Body of pancreas (tissue), 4 donors: ENCODE measurements at regions not wholly inside any gene's neighbourhood (a gene's known extent, or its start where the extent isn't known, plus 50 kb on each side); places are given as distances from the start of the nearest gene placed in this dataset.

Experiments used
- ATAC-seq: fragments of 150-250 bp; one replicate; pipeline ENCODE4 v1.9.1; 2016
- DNase-seq, 4 donors: peaks; one replicate each; pipeline ENCODE4 v3.0.0-alpha.2; 2019
- H3K27ac ChIP-seq, 4 donors: fragments of 200-600 bp; sonication (generic); 1 replicate in 3 of 4; 2 replicates in 1 of 4; pipeline versions ENCODE4 v1.5.1 to v1.6.1; 2016 to 2019; ENCODE audit warnings: mild to moderate bottlenecking in 1 of 4, mixed read lengths in 1 of 4, moderate library complexity in 1 of 4
- H3K27me3 ChIP-seq, 2 donors: fragments of 200-600 bp; sonication (generic); one replicate each; pipeline ENCODE4 v1.6.0; 2016; ENCODE audit warnings: mild to moderate bottlenecking in 1 of 2
- H3K36me3 ChIP-seq, 2 donors: fragments of 200-600 bp; sonication (generic); replicated peaks in 1 of 2; 2 replicates each; pipeline ENCODE4 v1.5.1; 2016; ENCODE audit warnings: low read depth in 2 of 2; ENCODE audit not compliant: insufficient read depth in 1 of 2
- H3K4me1 ChIP-seq: fragments of 200-600 bp; sonication (generic); one replicate; pipeline ENCODE4 v1.6.0; 2016
- H3K4me3 ChIP-seq, 2 donors: fragments of 200-600 bp; sonication (generic); 1 replicate in 1 of 2; 2 replicates in 1 of 2; pipeline ENCODE4 v1.5.1; 2016 to 2019
- H3K9me3 ChIP-seq, 3 donors: fragments of 200-600 bp; sonication (generic); 1 replicate in 2 of 3; 2 replicates in 1 of 3; pipeline ENCODE4 v1.5.1; 2016
- POLR2A ChIP-seq, 3 donors: fragments of 450-650 bp; IDR thresholded peaks; one replicate each; pipeline ENCODE4 v1.6.1; 2016; ENCODE audit warnings: antibody characterized with exemption in 3 of 3, mild to moderate bottlenecking in 2 of 3
- WGBS, 2 donors: methylation state at CpG; one replicate each; pipeline ENCODE4 v1.1.5; 2017; 5-methylcytosine and 5-hydroxymethylcytosine counted together
- intact Hi-C: fragments of 100-400 bp; cut with DNase I; formaldehyde crosslinking; loops from one replicate; pipeline ENCODE4 v1.15.1; 2023
- TF ChIP-seq, protein P1 (sequence below), 7 experiments: fragments of 450-650 bp in 4 of 7; fragments of 200-600 bp in 3 of 7; sonication (generic) in 3 of 7; IDR thresholded peaks; one replicate each; pipeline ENCODE4 v1.5.1; 2016 to 2019; ENCODE audit warnings: antibody characterized with exemption in 7 of 7

DNA sequence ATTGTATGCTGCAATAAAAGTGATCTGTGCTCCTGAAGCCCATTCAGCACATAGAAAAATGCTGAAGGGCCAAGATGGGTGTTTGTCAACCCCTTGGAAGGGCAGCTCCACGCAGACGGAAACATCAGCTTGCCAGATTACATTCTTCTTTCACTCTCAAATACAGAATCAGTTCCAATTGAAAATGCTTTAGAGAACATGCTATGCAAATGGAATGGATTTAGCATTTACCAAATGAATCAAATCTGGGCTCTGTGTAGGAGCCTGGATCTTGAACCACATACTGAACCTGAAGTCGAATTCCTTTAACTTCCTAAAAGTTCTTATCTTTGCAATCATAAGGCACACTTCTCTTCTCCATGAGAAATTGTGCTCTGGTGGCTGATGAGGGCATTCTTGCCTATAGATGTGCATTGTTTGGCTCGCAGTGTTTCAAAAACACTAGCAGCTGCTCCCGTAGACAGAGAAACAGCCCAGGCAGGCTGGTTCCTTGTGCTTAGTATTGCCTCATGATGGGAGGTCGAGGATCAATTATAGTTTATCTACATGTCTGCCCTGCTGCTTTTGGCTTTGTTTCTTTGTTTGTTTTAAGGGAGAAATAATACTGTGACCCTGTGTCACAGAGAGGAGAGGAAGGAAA is 489.8 kb upstream of the FLRT2 start:
- H3K27ac ChIP-seq = no peak overlapping the region
- no peaks in the 10 kb centered on the region for H3K27me3 ChIP-seq
- no peaks in the 10 kb centered on the region for H3K9me3 ChIP-seq
- H3K4me3 ChIP-seq = no peak overlapping the region
- DNase-seq (no peak), ATAC-seq (no peak)
- intact Hi-C loops = no loop called here
- TF ChIP-seq, protein P1, sequence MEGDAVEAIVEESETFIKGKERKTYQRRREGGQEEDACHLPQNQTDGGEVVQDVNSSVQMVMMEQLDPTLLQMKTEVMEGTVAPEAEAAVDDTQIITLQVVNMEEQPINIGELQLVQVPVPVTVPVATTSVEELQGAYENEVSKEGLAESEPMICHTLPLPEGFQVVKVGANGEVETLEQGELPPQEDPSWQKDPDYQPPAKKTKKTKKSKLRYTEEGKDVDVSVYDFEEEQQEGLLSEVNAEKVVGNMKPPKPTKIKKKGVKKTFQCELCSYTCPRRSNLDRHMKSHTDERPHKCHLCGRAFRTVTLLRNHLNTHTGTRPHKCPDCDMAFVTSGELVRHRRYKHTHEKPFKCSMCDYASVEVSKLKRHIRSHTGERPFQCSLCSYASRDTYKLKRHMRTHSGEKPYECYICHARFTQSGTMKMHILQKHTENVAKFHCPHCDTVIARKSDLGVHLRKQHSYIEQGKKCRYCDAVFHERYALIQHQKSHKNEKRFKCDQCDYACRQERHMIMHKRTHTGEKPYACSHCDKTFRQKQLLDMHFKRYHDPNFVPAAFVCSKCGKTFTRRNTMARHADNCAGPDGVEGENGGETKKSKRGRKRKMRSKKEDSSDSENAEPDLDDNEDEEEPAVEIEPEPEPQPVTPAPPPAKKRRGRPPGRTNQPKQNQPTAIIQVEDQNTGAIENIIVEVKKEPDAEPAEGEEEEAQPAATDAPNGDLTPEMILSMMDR (IDR thresholded peaks at IDR 0.05) = no peak
- no peak for TF ChIP-seq POLR2A (IDR thresholded peaks at IDR 0.05)
- no peaks in the 10 kb centered on the region for H3K36me3 ChIP-seq
- H3K4me1 ChIP-seq = peaks cover 4% of the 10 kb centered on the region
- 42 to 46% methylated on average over 6 of the region's 6 CpGs for WGBS, 2 donors

DNA sequence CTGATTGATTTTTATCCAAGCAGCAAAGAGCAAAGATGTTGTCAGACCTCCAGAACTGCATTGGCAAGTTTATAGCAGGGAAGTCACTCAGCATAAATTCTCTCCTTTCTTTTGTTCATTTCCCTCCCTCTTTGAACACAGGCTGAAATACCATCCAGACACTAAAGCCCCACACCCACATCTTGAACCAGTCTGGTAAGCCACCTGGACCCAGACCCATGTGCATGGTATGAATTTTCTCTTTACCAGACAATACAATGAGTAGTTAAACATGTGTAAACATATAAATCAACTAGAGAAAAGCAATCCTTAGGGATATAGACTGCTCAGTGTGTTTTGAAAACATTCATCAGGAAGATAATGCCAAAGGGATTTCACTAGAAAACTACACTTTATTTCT is 488.3 kb upstream of the FLRT2 start:
- H3K4me3 ChIP-seq = no peak overlapping the region
- TF ChIP-seq, protein P1 (IDR thresholded peaks at IDR 0.05) = no peak
- no peak for TF ChIP-seq POLR2A (IDR thresholded peaks at IDR 0.05)

DNA sequence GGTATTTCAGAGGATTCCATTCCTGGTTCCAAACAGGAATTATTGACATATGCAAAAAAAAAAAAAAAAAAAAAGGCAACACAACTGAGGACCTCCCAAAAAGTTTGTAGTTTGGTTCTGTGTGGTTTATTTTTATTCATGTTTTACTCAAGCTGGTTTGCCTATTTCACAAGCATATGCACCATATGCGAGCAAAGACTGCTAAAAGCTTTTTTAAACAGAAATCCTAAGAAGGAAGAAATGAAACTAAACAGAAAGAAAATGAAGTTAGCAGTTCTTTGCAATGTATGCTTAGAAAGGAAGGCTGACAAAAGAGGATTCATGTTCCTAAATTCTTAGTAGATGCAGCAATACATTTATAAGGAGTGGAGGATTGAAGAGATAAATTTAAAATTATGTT is 487.6 kb upstream of the FLRT2 start:
- no peak overlapping the region for H3K4me3 ChIP-seq
- DNase-seq = no peak
- H3K4me1 ChIP-seq = peaks cover 4% of the 10 kb centered on the region
- H3K27ac ChIP-seq = no peak overlapping the region
- intact Hi-C loops = no loop called here
- H3K36me3 ChIP-seq = no peaks in the 10 kb centered on the region
- 86 to 88% methylated on average over 1 of the region's 1 CpG for WGBS, 2 donors
- no peaks in the 10 kb centered on the region for H3K9me3 ChIP-seq
- no peak for TF ChIP-seq POLR2A (IDR thresholded peaks at IDR 0.05)
- TF ChIP-seq, protein P1 (IDR thresholded peaks at IDR 0.05) = no peak
- ATAC-seq = no peak
- H3K27me3 ChIP-seq = no peaks in the 10 kb centered on the region

More for the DNA sequence above, 488.3 kb upstream of the FLRT2 start:
- H3K27me3 ChIP-seq = no peaks in the 10 kb centered on the region
- H3K9me3 ChIP-seq = no peaks in the 10 kb centered on the region
- H3K4me1 ChIP-seq = peaks cover 4% of the 10 kb centered on the region
- no peaks in the 10 kb centered on the region for H3K36me3 ChIP-seq
- DNase-seq (no peak), ATAC-seq (no peak)
- intact Hi-C loops = no loop called here
- no peak overlapping the region for H3K27ac ChIP-seq

DNA sequence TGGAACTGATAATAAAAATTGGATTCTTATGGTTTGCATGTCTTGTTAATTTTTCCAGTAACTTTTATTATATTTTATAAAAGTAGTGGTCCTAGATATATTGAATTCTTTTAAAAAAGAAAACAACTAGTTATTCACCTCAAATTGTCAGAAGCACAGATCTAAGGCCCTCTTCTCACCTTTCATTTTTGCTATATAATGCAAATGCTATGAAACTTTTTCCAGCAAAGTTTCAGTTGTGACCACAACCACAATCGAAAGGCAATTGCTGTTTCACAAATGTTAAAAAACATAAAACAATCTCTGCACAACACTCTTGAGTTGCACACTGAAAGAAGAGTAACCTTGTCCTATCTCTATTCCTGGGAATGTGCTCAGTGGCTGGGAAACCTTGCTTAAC is 479.8 kb upstream of the FLRT2 start:
- no peak for ATAC-seq
- Histone ChIP-seq H3K27me3 (no peaks in the 10 kb centered on the region), H3K4me1 (no peaks in the 10 kb centered on the region), H3K4me3 (no peak overlapping the region), H3K27ac (no peak overlapping the region), H3K36me3 (no peaks in the 10 kb centered on the region), H3K9me3 (peaks cover 0 to 8% (median 0%) of the 10 kb centered on the region in 3 donors)
- DNase-seq = no peak
- TF ChIP-seq, protein P1 (IDR thresholded peaks at IDR 0.05) = no peak
- no peak for TF ChIP-seq POLR2A (IDR thresholded peaks at IDR 0.05)
- intact Hi-C loops = no loop called here
- WGBS, 2 donors = 64 to 68% methylated on average over 1 of the region's 1 CpG

DNA sequence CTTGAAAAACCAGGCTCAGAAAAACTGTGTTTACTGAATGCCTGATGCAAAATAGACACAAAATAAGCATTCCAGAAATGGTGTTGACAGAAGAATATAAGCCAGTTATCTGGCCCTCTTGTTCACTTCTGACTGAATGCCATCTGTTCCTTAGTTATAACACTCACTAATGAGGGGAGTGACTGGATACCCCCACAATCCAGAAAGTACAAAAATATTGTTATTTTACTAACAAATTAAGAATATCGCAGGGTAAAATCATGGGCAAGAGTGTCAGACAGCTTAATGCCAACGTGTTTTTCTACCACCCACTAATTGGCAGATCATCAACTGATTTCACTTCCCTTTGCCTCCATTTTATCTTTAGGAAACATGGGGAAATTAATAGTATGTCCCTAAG is 477.3 kb upstream of the FLRT2 start:
- Histone ChIP-seq H3K27me3 (no peaks in the 10 kb centered on the region), H3K4me1 (no peaks in the 10 kb centered on the region), H3K4me3 (no peak overlapping the region), H3K27ac (no peak overlapping the region), H3K9me3 (peaks cover 0 to 8% (median 0%) of the 10 kb centered on the region in 3 donors), H3K36me3 (no peaks in the 10 kb centered on the region)
- DNase-seq (no peak), ATAC-seq (no peak)
- TF ChIP-seq POLR2A (IDR thresholded peaks at IDR 0.05) = no peak
- TF ChIP-seq, protein P1 (IDR thresholded peaks at IDR 0.05) = no peak
- intact Hi-C loops = no loop called here
- WGBS, 2 donors = 88 to 96% methylated on average over 2 of the region's 2 CpGs
